PFSK-1 (cell line): ENCODE measurements at regions not wholly inside any gene's neighbourhood (a gene's known extent, or its start where the extent isn't known, plus 50 kb on each side); places are given as distances from the start of the nearest gene placed in this dataset.

ENCODE experiments used
- FOXP2 ChIP-seq: optimal IDR thresholded peaks from 2 replicates; pipeline ENCODE3; 2011; ENCODE audit warnings: borderline replicate concordance, control low read depth, inconsistent platforms; ENCODE audit not compliant: insufficient read depth; ENCODE audit errors: extremely low read length, extremely low read depth
- POLR2AphosphoS5 ChIP-seq: IDR thresholded peaks from 2 replicates; pipeline ENCODE4 v1.6.1; 2012; ENCODE audit warnings: low read depth, mild to moderate bottlenecking, control low read depth, low read length, moderate library complexity
- SIN3A ChIP-seq: IDR thresholded peaks from 2 replicates; pipeline ENCODE4 v1.6.1; 2012; ENCODE audit warnings: mild to moderate bottlenecking, low read length, moderate library complexity, borderline replicate concordance; ENCODE audit not compliant: insufficient read depth
- TAF1 ChIP-seq: IDR thresholded peaks from 2 replicates; pipeline ENCODE4 v1.6.1; 2012; ENCODE audit warnings: low read length, control low read depth, borderline replicate concordance; ENCODE audit not compliant: insufficient read depth
- TF ChIP-seq, protein P1 (sequence below), 2 experiments: IDR thresholded peaks; 2 replicates each; pipeline versions ENCODE4 v1.6.1 to v1.8.0; 2011 to 2012; ENCODE audit warnings: low read depth in 2 of 2, low read length in 2 of 2, control low read depth in 1 of 2, inconsistent platforms in 1 of 2, mild to moderate bottlenecking in 1 of 2, moderate library complexity in 1 of 2; ENCODE audit not compliant: insufficient read depth in 1 of 2

DNA sequence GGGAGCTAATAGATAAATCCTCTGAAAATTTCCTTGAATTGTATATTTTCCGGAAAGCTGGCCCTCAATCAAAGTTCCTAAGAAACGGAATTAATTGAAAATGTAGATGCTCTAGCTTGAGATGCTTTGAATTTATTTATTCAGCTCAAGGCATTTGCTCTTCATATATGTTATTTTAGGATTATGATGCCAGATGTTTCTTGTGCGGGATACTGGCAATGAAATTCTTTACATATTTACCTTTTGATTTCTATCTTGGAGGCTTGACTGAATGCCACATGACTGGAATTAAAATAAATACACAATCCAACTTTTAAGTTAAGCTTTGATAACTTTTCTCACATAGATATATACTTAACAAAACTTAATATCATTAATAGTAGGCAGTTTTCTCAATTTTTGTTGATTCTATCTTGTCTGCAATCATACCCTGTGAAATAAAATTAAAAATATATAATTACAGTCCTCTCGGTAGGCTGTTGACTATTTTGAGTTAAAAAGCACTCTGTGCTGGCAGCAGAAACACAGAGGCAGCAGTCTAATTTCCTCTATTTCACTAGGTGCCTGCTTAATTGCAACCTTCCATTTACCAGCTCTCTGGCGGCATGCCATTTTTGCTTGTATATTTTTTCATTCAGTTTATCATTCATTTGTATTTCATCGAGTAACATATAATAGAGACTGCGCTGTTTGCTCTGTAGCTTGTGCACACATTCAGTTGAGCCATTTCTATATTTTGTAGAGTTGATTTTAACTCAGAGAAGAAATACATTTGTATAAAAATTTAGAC lies 991.5 kb downstream of the ADGRL3 start:
- TF ChIP-seq TAF1 (no peak), FOXP2 (no peak), POLR2AphosphoS5 (no peak), SIN3A (no peak)
- TF ChIP-seq, protein P1, sequence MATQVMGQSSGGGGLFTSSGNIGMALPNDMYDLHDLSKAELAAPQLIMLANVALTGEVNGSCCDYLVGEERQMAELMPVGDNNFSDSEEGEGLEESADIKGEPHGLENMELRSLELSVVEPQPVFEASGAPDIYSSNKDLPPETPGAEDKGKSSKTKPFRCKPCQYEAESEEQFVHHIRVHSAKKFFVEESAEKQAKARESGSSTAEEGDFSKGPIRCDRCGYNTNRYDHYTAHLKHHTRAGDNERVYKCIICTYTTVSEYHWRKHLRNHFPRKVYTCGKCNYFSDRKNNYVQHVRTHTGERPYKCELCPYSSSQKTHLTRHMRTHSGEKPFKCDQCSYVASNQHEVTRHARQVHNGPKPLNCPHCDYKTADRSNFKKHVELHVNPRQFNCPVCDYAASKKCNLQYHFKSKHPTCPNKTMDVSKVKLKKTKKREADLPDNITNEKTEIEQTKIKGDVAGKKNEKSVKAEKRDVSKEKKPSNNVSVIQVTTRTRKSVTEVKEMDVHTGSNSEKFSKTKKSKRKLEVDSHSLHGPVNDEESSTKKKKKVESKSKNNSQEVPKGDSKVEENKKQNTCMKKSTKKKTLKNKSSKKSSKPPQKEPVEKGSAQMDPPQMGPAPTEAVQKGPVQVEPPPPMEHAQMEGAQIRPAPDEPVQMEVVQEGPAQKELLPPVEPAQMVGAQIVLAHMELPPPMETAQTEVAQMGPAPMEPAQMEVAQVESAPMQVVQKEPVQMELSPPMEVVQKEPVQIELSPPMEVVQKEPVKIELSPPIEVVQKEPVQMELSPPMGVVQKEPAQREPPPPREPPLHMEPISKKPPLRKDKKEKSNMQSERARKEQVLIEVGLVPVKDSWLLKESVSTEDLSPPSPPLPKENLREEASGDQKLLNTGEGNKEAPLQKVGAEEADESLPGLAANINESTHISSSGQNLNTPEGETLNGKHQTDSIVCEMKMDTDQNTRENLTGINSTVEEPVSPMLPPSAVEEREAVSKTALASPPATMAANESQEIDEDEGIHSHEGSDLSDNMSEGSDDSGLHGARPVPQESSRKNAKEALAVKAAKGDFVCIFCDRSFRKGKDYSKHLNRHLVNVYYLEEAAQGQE (IDR thresholded peaks at IDR 0.05; ENCODE audit: insufficient read depth in 1 of 2, low read depth in 2 of 2, low read length in 2 of 2) = no peak

DNA sequence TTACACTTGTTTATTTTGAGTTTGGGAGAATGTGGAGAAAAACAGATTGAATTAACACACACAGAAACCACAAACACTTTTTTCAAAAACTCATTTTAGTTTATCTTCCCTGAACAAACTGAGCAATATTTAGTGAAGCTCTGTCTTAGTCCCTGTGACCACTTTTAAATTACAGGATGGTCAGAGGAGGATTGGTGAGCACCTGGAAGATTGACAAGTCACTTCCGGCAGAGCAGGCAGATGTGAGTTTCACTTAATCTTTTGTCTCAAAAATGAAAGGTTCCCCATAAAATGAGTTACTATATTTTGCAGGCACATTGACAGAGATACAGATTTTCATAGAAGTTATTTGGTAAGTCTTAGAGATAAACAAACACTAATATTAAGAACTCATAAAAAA lies 970.1 kb downstream of the ADGRL3 start:
- TF ChIP-seq, protein P1 (IDR thresholded peaks at IDR 0.05; ENCODE audit: insufficient read depth in 1 of 2, low read depth in 2 of 2, low read length in 2 of 2) = no peak
- no peak for TF ChIP-seq TAF1
- TF ChIP-seq SIN3A = no peak
- no peak for TF ChIP-seq FOXP2
- no peak for TF ChIP-seq POLR2AphosphoS5

DNA sequence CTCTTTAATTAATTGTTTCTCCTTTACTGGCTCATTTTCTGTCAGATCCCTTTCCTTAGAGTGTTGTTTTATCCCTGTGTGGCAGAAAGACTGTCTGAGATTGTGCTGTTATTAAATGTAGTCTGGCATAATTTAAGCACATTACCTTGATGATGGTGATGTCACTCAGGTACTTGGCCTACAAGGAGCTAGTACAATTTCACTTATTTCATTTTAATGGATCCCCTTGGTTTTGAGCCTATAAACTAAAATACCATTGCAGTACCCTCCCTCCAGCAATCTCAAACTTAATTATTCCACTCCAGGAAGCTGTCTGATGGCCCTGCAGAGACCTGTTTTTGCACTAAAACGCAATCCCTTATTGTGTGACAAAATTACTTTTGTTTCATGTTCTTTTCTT lies 968.6 kb downstream of the ADGRL3 start:
- TF ChIP-seq TAF1 = no peak
- no peak for TF ChIP-seq POLR2AphosphoS5
- no peak for TF ChIP-seq SIN3A
- TF ChIP-seq, protein P1 (IDR thresholded peaks at IDR 0.05; ENCODE audit: insufficient read depth in 1 of 2, low read depth in 2 of 2, low read length in 2 of 2) = no peak
- TF ChIP-seq FOXP2 = no peak

DNA sequence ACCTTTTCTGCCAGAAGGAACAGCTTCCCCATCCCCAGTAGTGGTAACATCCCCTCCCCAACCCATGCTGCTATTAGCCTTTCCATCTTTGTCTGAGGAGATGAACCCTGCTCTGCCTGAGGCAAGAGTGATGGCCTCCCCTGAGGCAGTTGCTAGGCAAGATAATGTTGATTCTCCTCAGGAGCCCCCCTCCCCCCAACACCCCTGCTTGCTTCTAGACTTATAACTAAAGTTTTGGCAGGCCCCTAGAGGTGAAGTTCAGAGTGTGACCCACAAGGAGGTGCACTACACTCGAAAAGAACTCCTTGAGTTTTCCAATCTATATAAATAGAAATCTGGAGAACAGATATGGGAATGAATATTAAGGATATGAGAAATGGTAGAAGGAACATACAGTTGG lies 962.5 kb downstream of the ADGRL3 start:
- no peak for TF ChIP-seq SIN3A
- TF ChIP-seq, protein P1 (IDR thresholded peaks at IDR 0.05; ENCODE audit: insufficient read depth in 1 of 2, low read depth in 2 of 2, low read length in 2 of 2) = no peak
- TF ChIP-seq TAF1 = no peak
- TF ChIP-seq FOXP2 = no peak
- no peak for TF ChIP-seq POLR2AphosphoS5
